ENCODE measurements at regions not wholly inside any gene's neighbourhood (a gene's known extent, or its start where the extent isn't known, plus 50 kb on each side); places are given as distances from the start of the nearest gene placed in this dataset.
"Not testable (repeated sequence)": the region's sequence is repeated elsewhere in the genome, so short reads cannot be mapped to it uniquely, and the experiment has no call there.

- H3K27me3 Mint-ChIP-seq (ENCODE audit: insufficient read depth, unreplicated experiment); H3K9me3 ChIP-seq; H3K4me3 ChIP-seq (ENCODE audit: low read depth, low read length); H3K36me3 Mint-ChIP-seq (ENCODE audit: insufficient read depth, unreplicated experiment); DNase-seq; H3K4me1 ChIP-seq; H3K27ac Mint-ChIP-seq (ENCODE audit: unreplicated experiment); H3K27me3 ChIP-seq (replicated peaks; ENCODE audit: control insufficient read depth, insufficient read depth, low read length); POLR2A ChIA-PET; H3K36me3 ChIP-seq (ENCODE audit: control insufficient read depth, insufficient read depth, low read length); intact Hi-C loops (cut with micrococcal nuclease; ENCODE audit: unreplicated experiment); BruUV-seq (replicated peaks); H3K9me3 Mint-ChIP-seq (ENCODE audit: unreplicated experiment); H3K4me1 Mint-ChIP-seq (ENCODE audit: low read depth, unreplicated experiment); H3K4me3 Mint-ChIP-seq (ENCODE audit: unreplicated experiment); CTCF ChIA-PET: not testable (repeated sequence)
Observed at GRCh38 chr15:84547150-84547549, 53.7 kb upstream of the ZSCAN2 start.

- H3K4me1 Mint-ChIP-seq (ENCODE audit: low read depth, unreplicated experiment); CTCF ChIA-PET; H3K9me3 ChIP-seq; BruUV-seq (replicated peaks); H3K4me3 Mint-ChIP-seq (ENCODE audit: unreplicated experiment); H3K27me3 ChIP-seq (replicated peaks; ENCODE audit: control insufficient read depth, insufficient read depth, low read length); H3K4me1 ChIP-seq; H3K4me3 ChIP-seq (ENCODE audit: low read depth, low read length); H3K27ac Mint-ChIP-seq (ENCODE audit: unreplicated experiment); POLR2A ChIA-PET; DNase-seq; H3K36me3 Mint-ChIP-seq (ENCODE audit: insufficient read depth, unreplicated experiment); H3K36me3 ChIP-seq (ENCODE audit: control insufficient read depth, insufficient read depth, low read length); H3K9me3 Mint-ChIP-seq (ENCODE audit: unreplicated experiment); H3K27me3 Mint-ChIP-seq (ENCODE audit: insufficient read depth, unreplicated experiment); intact Hi-C loops (cut with micrococcal nuclease; ENCODE audit: unreplicated experiment): not testable (repeated sequence)
Observed at GRCh38 chr15:84550503-84550902, 50.3 kb upstream of the ZSCAN2 start.
